DMS153 treated with DMSO at 0.1 percent for 48 hours (cell line): ENCODE measurements at regions not wholly inside any gene's neighbourhood (a gene's known extent, or its start where the extent isn't known, plus 50 kb on each side); places are given as distances from the start of the nearest gene placed in this dataset.

ENCODE experiments used
- DNase-seq: peaks from one replicate; lab custom pipeline; 2025; ENCODE audit not compliant: unreplicated experiment; lab: John Stamatoyannopoulos, UW

GRCh38 chr6:15781890-15782289 is 119.1 kb upstream of the DTNBP1 start:
- no peak for DNase-seq

GRCh38 chr6:15781333-15781732 is 118.5 kb upstream of the DTNBP1 start:
- DNase-seq = no peak

GRCh38 chr6:15780437-15780836 is 117.6 kb upstream of the DTNBP1 start:
- no peak for DNase-seq

- DNase-seq = no peak
Measured at GRCh38 chr6:15779726-15780125, 116.9 kb upstream of the DTNBP1 start.

GRCh38 chr6:15776458-15776980 is 113.7 kb upstream of the DTNBP1 start:
- DNase-seq = no peak

GRCh38 chr6:15775741-15776140 is 112.9 kb upstream of the DTNBP1 start:
- no peak for DNase-seq

- no peak for DNase-seq
Measured at GRCh38 chr6:15775076-15775634, 112.3 kb upstream of the DTNBP1 start.

- DNase-seq = no peak
Measured at GRCh38 chr6:15773806-15774410, 111.1 kb upstream of the DTNBP1 start.

- no peak for DNase-seq
Measured at GRCh38 chr6:15770347-15771143, 107.7 kb upstream of the DTNBP1 start.

GRCh38 chr6:15769511-15770018 is 106.7 kb upstream of the DTNBP1 start:
- DNase-seq = no peak

- DNase-seq = peak; percentile 21
Measured at GRCh38 chr6:15768999-15769398, 106.2 kb upstream of the DTNBP1 start.

GRCh38 chr6:15763837-15764236 is 101.0 kb upstream of the DTNBP1 start:
- no peak for DNase-seq

- no peak for DNase-seq
Measured at GRCh38 chr6:15763364-15763763, 100.5 kb upstream of the DTNBP1 start.

GRCh38 chr6:15761045-15761502 is 98.2 kb upstream of the DTNBP1 start:
- peak; percentile 27 for DNase-seq

- DNase-seq = no peak
Measured at GRCh38 chr6:15758631-15759215, 95.9 kb upstream of the DTNBP1 start.

- no peak for DNase-seq
Measured at GRCh38 chr6:15755526-15755925, 92.7 kb upstream of the DTNBP1 start.

- no peak for DNase-seq
Measured at GRCh38 chr6:15754706-15755079, 91.9 kb upstream of the DTNBP1 start.

- DNase-seq = no peak
Measured at GRCh38 chr6:15754035-15754705, 91.3 kb upstream of the DTNBP1 start.

- no peak for DNase-seq
Measured at GRCh38 chr6:15752820-15753219, 90.0 kb upstream of the DTNBP1 start.

- no peak for DNase-seq
Measured at GRCh38 chr6:15751721-15752350, 89.0 kb upstream of the DTNBP1 start.
